ENCODE measurements at regions not wholly inside any gene's neighbourhood (a gene's known extent, or its start where the extent isn't known, plus 50 kb on each side); places are given as distances from the start of the nearest gene placed in this dataset.

DNA sequence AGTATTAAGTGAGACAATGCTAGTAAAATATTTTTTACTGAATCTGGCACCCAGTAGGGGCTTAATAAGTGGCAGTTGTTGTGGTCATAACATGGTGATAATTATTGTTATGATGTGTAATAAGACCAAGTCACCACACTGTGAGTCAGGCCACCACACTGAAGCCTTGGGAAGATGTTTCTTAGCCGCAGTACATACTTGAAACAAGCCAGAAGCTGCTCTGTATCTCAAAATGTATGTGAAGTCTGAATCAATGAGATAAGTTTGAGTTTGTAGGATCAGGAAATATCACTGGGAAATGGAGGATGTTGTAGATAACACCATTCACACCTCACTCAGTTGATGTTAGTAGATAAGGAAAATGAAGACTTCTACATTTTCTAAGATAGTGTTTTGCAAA, 51.3 kb upstream of the PTPN3 start:
- Histone ChIP-seq H3K4me1 (ENCODE audit: control insufficient read depth in 1 of 2, insufficient read depth in 2 of 2, low read length in 2 of 2) (no peaks in the 10 kb centered on the region), H3K9ac (ENCODE audit: low read length) (no peak overlapping the region), H4K20me1 (ENCODE audit: insufficient read depth) (no peaks in the 10 kb centered on the region), H3K27me3 (ENCODE audit: insufficient read depth, low read length) (no peaks in the 10 kb centered on the region), H3K79me2 (ENCODE audit: insufficient read depth, low read length) (no peaks in the 10 kb centered on the region), H3K4me2 (ENCODE audit: low read length) (no peak overlapping the region), H3K4me3 (replicated peaks in 1 of 2; ENCODE audit: low read depth in 1 of 2, low read length in 2 of 2) (no peak overlapping the region), H3K9me2 (ENCODE audit: insufficient read depth) (no peaks in the 10 kb centered on the region), H3K27ac (ENCODE audit: low read depth, low read length) (no peak overlapping the region), H3K36me3 (ENCODE audit: control insufficient read depth in 1 of 2, insufficient read depth in 2 of 2, low read length in 2 of 2) (no peaks in the 10 kb centered on the region), H2AFZ (ENCODE audit: low read depth, low read length, poor library complexity, severe bottlenecking) (no peak overlapping the region), H3K9me3 (ENCODE audit: control insufficient read depth in 1 of 2, insufficient read depth in 1 of 2, low read depth in 1 of 2, low read length in 2 of 2) (peaks cover 0 to 8% of the 10 kb centered on the region in 2 experiments; a peak in 3 of 4 replicates)
- ChIA-PET CTCF (no interaction called here), POLR2A (no interaction called here), RAD21 (ENCODE audit: low non-redundant PET in 1 of 2, low total read pairs in 2 of 2, uncharacterized antibody in 2 of 2, unreplicated experiment in 2 of 2) (no interaction called here)
- ATAC-seq (no peak), DNase-seq (ENCODE audit: low read depth, low spot score) (no peak)
- TF ChIP-seq, protein P1, sequence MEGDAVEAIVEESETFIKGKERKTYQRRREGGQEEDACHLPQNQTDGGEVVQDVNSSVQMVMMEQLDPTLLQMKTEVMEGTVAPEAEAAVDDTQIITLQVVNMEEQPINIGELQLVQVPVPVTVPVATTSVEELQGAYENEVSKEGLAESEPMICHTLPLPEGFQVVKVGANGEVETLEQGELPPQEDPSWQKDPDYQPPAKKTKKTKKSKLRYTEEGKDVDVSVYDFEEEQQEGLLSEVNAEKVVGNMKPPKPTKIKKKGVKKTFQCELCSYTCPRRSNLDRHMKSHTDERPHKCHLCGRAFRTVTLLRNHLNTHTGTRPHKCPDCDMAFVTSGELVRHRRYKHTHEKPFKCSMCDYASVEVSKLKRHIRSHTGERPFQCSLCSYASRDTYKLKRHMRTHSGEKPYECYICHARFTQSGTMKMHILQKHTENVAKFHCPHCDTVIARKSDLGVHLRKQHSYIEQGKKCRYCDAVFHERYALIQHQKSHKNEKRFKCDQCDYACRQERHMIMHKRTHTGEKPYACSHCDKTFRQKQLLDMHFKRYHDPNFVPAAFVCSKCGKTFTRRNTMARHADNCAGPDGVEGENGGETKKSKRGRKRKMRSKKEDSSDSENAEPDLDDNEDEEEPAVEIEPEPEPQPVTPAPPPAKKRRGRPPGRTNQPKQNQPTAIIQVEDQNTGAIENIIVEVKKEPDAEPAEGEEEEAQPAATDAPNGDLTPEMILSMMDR (IDR thresholded peaks at IDR 0.05 in 2 of 3, conservative IDR thresholded peaks at IDR 0.05 in 1 of 3; ENCODE audit: borderline replicate concordance in 1 of 3, insufficient read depth in 1 of 3, low read depth in 2 of 3, low read length in 2 of 3) = no peak
- TF ChIP-seq RAD21 (IDR thresholded peaks at IDR 0.05; ENCODE audit: low read depth) (no peak), CBX3 (IDR thresholded peaks at IDR 0.05; ENCODE audit: low read depth) (no peak), TCF7L2 (IDR thresholded peaks at IDR 0.05; ENCODE audit: borderline replicate concordance, extremely low read depth, insufficient read depth, insufficient read length) (no peak), CEBPB (IDR thresholded peaks at IDR 0.05; ENCODE audit: low read depth) (no peak)
- TF ChIP-seq, protein P2, sequence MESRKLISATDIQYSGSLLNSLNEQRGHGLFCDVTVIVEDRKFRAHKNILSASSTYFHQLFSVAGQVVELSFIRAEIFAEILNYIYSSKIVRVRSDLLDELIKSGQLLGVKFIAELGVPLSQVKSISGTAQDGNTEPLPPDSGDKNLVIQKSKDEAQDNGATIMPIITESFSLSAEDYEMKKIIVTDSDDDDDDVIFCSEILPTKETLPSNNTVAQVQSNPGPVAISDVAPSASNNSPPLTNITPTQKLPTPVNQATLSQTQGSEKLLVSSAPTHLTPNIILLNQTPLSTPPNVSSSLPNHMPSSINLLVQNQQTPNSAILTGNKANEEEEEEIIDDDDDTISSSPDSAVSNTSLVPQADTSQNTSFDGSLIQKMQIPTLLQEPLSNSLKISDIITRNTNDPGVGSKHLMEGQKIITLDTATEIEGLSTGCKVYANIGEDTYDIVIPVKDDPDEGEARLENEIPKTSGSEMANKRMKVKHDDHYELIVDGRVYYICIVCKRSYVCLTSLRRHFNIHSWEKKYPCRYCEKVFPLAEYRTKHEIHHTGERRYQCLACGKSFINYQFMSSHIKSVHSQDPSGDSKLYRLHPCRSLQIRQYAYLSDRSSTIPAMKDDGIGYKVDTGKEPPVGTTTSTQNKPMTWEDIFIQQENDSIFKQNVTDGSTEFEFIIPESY (IDR thresholded peaks at IDR 0.05; ENCODE audit: extremely low read depth, insufficient replicate concordance, low read length) = no peak
- BruUV-seq (replicated peaks) = no TSS peak
- intact Hi-C loops (cut with micrococcal nuclease) = no loop called here

Data from HCT116 (cell line).